Endothelial cell of umbilical vein (primary cell): ENCODE measurements at regions not wholly inside any gene's neighbourhood (a gene's known extent, or its start where the extent isn't known, plus 50 kb on each side); places are given as distances from the start of the nearest gene placed in this dataset.

ENCODE experiments used
- BruUV-seq: library from RNA; stranded (reverse); fragments of 400-500 nt; replicated peaks from 2 replicates; lab custom pipeline; 2021; lab: Mats Ljungman, UMichigan
- CTCF ChIA-PET: fragments of 300-600, 350-600 bp; sonication (Branson Sonifier 250); formaldehyde crosslinking; loops from one replicate; lab custom pipeline; 2021; ENCODE audit warnings: antibody characterized with exemption, inconsistent platforms; lab: Charles Lee
- POLR2A ChIA-PET: fragments of 300-600, 350-600 bp; sonication (Branson Sonifier 250); formaldehyde crosslinking; loops from one replicate; lab custom pipeline; 2021; ENCODE audit warnings: antibody characterized with exemption, inconsistent platforms; lab: Charles Lee
- DNase-seq: peaks from one replicate; pipeline ENCODE4 v3.0.0-alpha.2; 2011; ENCODE audit warnings: low read depth, low spot score
- FAIRE-seq: peaks from 2 replicates; lab custom pipeline; 2011; peaks lifted over from hg19 to GRCh38; lab: Jason Lieb, UNC
- H2AFZ ChIP-seq: 2 replicates; pipeline ENCODE4 v1.6.0; 2012; ENCODE audit warnings: low read depth, low read length, control low read depth, inconsistent platforms
- H3K27ac ChIP-seq: 2 replicates; pipeline ENCODE4 v1.5.1; 2011; ENCODE audit warnings: low read depth, mild to moderate bottlenecking, control low read depth, low read length, moderate library complexity; ENCODE audit not compliant: insufficient read depth
- H3K27me3 ChIP-seq, 2 experiments: 2 replicates each; pipeline versions ENCODE4 v1.6.0 to v1.6.1; 2011; ENCODE audit warnings: low read length in 2 of 2, mixed read lengths in 1 of 2; ENCODE audit not compliant: control insufficient read depth in 2 of 2, insufficient read depth in 2 of 2
- H3K36me3 ChIP-seq, 2 experiments: 2 replicates in 1 of 2; 3 replicates in 1 of 2; pipeline ENCODE4 v1.5.1; 2011; ENCODE audit warnings: low read length in 2 of 2, mild to moderate bottlenecking in 1 of 2, moderate library complexity in 1 of 2; ENCODE audit not compliant: control insufficient read depth in 2 of 2, insufficient read depth in 2 of 2; ENCODE audit errors: extremely low read depth in 1 of 2
- H3K4me1 ChIP-seq: 3 replicates; pipeline ENCODE4 v1.5.1; 2011; ENCODE audit warnings: mild to moderate bottlenecking, low read length; ENCODE audit not compliant: control insufficient read depth, insufficient read depth; ENCODE audit errors: extremely low read depth
- H3K4me2 ChIP-seq: 2 replicates; pipeline ENCODE4 v1.6.1; 2011; ENCODE audit warnings: low read length, control low read depth, mixed read lengths; ENCODE audit not compliant: insufficient read depth
- H3K4me3 ChIP-seq, 3 experiments: fragments of 200-600 bp in 1 of 3; sonication (generic), shearing (Covaris generic) in 1 of 3; replicated peaks in 1 of 3; 2 replicates each; pipeline ENCODE4 v1.5.1; 2011 to 2016; ENCODE audit warnings: control low read depth in 3 of 3, low read length in 3 of 3, mild to moderate bottlenecking in 2 of 3, inconsistent platforms in 1 of 3, low read depth in 1 of 3, moderate library complexity in 1 of 3; ENCODE audit not compliant: insufficient read depth in 1 of 3
- H3K79me2 ChIP-seq: 2 replicates; pipeline ENCODE4 v1.6.0; 2012; ENCODE audit warnings: low read length, inconsistent platforms; ENCODE audit not compliant: control insufficient read depth, insufficient read depth
- H3K9ac ChIP-seq: replicated peaks from 2 replicates; pipeline ENCODE3; 2011; ENCODE audit warnings: low read length, control low read depth; ENCODE audit not compliant: insufficient read depth; ENCODE audit errors: extremely low read depth
- H3K9me1 ChIP-seq: replicated peaks from 3 replicates; pipeline ENCODE4 v1.6.0; 2011; ENCODE audit warnings: mild to moderate bottlenecking, low read length; ENCODE audit not compliant: control insufficient read depth, insufficient read depth; ENCODE audit errors: extremely low read depth
- H3K9me3 ChIP-seq: replicated peaks from 2 replicates; pipeline ENCODE4 v1.5.1; 2012; ENCODE audit warnings: low read length, inconsistent platforms; ENCODE audit not compliant: control insufficient read depth, insufficient read depth
- H4K20me1 ChIP-seq: replicated peaks from 2 replicates; pipeline ENCODE3; 2011; ENCODE audit warnings: mild to moderate bottlenecking, low read length; ENCODE audit not compliant: control insufficient read depth, insufficient read depth; ENCODE audit errors: extremely low read depth
- EZH2 ChIP-seq: IDR thresholded peaks from 2 replicates; pipeline ENCODE4 v1.6.1; 2012; ENCODE audit warnings: borderline replicate concordance, low read depth, mild to moderate bottlenecking, moderate library complexity, low read length, inconsistent platforms; ENCODE audit not compliant: severe bottlenecking
- FOS ChIP-seq: IDR thresholded peaks from 2 replicates; pipeline ENCODE4 v1.6.1; 2011; ENCODE audit warnings: mild to moderate bottlenecking, low read length, moderate library complexity, borderline replicate concordance; ENCODE audit not compliant: insufficient read depth
- GATA2 ChIP-seq: IDR thresholded peaks from 2 replicates; pipeline ENCODE4 v1.7.0; 2011; ENCODE audit warnings: low read depth, mild to moderate bottlenecking, moderate library complexity, mixed read lengths, low read length; ENCODE audit not compliant: insufficient read length, insufficient read depth
- JUN ChIP-seq: IDR thresholded peaks from 2 replicates; pipeline ENCODE4 v1.6.1; 2011; ENCODE audit warnings: borderline replicate concordance, low read depth; ENCODE audit not compliant: insufficient read length, insufficient read depth
- MYC ChIP-seq: IDR thresholded peaks from one replicate; pipeline ENCODE4 v1.6.1; 2011; ENCODE audit warnings: mild to moderate bottlenecking, low read depth, low read length
- POLR2A ChIP-seq: IDR thresholded peaks from 2 replicates; pipeline ENCODE4 v1.6.1; 2012; ENCODE audit warnings: low read depth, mild to moderate bottlenecking, control low read depth, low read length
- POLR2AphosphoS5 ChIP-seq: IDR thresholded peaks from 2 replicates; pipeline ENCODE4 v1.6.1; 2012; ENCODE audit warnings: low read depth, mild to moderate bottlenecking, control low read depth, low read length, moderate library complexity; ENCODE audit not compliant: insufficient read depth
- dilution Hi-C: fragments of 300-500 bp; cut with MboI; formaldehyde crosslinking; loops from one replicate; pipeline ENCODE4 v1.15.0; 2019; ENCODE audit warnings: low sequenced_read_pairs; ENCODE audit not compliant: extremely low pct_ligation_motif_present
- intact Hi-C: fragments of 100-400 bp; cut with micrococcal nuclease; formaldehyde crosslinking; loops from one replicate; pipeline ENCODE4 v1.10.0; 2022
- TF ChIP-seq, protein P1 (sequence below), 2 donors: IDR thresholded peaks; 1 replicate in 1 of 2; 2 replicates in 1 of 2; pipeline ENCODE4 v1.5.1; 2011; ENCODE audit warnings: low read length in 2 of 2, mild to moderate bottlenecking in 2 of 2, moderate library complexity in 2 of 2, control low read depth in 1 of 2, inconsistent platforms in 1 of 2, low read depth in 1 of 2; ENCODE audit not compliant: insufficient read depth in 1 of 2; ENCODE audit errors: extremely low read depth in 1 of 2
- TF ChIP-seq, protein P2 (sequence below): IDR thresholded peaks from 2 replicates; pipeline ENCODE4 v1.6.1; 2011; ENCODE audit not compliant: insufficient read depth, insufficient read length

DNA sequence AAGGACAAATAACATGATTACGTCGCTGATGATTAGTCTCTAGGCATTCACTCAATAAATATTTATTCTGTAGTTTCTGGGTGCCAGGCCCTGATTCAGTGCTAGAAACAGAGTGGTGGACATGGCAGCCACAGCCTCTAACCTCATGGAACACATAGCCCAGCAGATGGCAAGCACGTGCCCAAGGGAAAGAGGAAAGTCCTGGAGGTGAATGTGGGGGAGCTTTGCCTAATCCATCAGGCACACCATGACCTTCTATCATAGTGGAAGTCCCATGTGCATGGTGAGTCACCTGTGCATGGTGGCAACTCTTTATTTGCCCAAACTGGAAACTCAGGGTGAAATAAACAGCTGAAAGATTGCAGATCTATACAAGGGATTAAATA lies 143.0 kb upstream of the TNFAIP3 start:
- H3K36me3 ChIP-seq: no peaks in the 10 kb centered on the region
- no peaks in the 10 kb centered on the region for H3K79me2 ChIP-seq
- no peak overlapping the region for H3K9ac ChIP-seq
- TF ChIP-seq, protein P1, sequence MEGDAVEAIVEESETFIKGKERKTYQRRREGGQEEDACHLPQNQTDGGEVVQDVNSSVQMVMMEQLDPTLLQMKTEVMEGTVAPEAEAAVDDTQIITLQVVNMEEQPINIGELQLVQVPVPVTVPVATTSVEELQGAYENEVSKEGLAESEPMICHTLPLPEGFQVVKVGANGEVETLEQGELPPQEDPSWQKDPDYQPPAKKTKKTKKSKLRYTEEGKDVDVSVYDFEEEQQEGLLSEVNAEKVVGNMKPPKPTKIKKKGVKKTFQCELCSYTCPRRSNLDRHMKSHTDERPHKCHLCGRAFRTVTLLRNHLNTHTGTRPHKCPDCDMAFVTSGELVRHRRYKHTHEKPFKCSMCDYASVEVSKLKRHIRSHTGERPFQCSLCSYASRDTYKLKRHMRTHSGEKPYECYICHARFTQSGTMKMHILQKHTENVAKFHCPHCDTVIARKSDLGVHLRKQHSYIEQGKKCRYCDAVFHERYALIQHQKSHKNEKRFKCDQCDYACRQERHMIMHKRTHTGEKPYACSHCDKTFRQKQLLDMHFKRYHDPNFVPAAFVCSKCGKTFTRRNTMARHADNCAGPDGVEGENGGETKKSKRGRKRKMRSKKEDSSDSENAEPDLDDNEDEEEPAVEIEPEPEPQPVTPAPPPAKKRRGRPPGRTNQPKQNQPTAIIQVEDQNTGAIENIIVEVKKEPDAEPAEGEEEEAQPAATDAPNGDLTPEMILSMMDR (IDR thresholded peaks at IDR 0.05; ENCODE audit: extremely low read depth in 1 of 2, insufficient read depth in 1 of 2, low read depth in 1 of 2, low read length in 2 of 2): no peak
- TF ChIP-seq EZH2: no peak
- no peak for TF ChIP-seq JUN
- TF ChIP-seq POLR2A: no peak
- TF ChIP-seq, protein P2, sequence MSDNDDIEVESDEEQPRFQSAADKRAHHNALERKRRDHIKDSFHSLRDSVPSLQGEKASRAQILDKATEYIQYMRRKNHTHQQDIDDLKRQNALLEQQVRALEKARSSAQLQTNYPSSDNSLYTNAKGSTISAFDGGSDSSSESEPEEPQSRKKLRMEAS: no peak
- no peak for TF ChIP-seq GATA2
- no peak for TF ChIP-seq MYC
- no peak for TF ChIP-seq POLR2AphosphoS5
- no peak for TF ChIP-seq FOS
- ChIA-PET CTCF (interaction anchor here (1.2 to 4.0 kb wide), 3 partner anchors 8 to 76 kb away, joined by 3 to 14 read pairs (median 3); no protein-coding TSS in a partner anchor), POLR2A (no interaction called here)
- dilution Hi-C loops (no loop called here), intact Hi-C loops (no loop called here)
- no peak overlapping the region for H3K4me3 ChIP-seq
- no peaks in the 10 kb centered on the region for H3K9me1 ChIP-seq
- H3K4me2 ChIP-seq: no peak overlapping the region
- FAIRE-seq (no peak), DNase-seq (no peak)
- no peak overlapping the region for H2AFZ ChIP-seq
- H3K4me1 ChIP-seq: no peaks in the 10 kb centered on the region
- no peaks in the 10 kb centered on the region for H3K9me3 ChIP-seq
- H4K20me1 ChIP-seq: no peaks in the 10 kb centered on the region
- no TSS peak for BruUV-seq
- H3K27ac ChIP-seq: no peak overlapping the region
- no peaks in the 10 kb centered on the region for H3K27me3 ChIP-seq
